MCF 10A (cell line): ENCODE measurements at regions not wholly inside any gene's neighbourhood (a gene's known extent, or its start where the extent isn't known, plus 50 kb on each side); places are given as distances from the start of the nearest gene placed in this dataset.

Experiments used
- BruUV-seq: library from RNA; stranded (reverse); fragments of 400-500 nt; replicated peaks from 2 replicates; lab custom pipeline; 2021; lab: Mats Ljungman, UMichigan
- CTCF ChIA-PET: fragments of 300-600 bp; sonication (Branson Sonifier 250); formaldehyde crosslinking; extraction: SDS; loops from one replicate; lab custom pipeline; 2021; ENCODE audit warnings: antibody characterized with exemption, inconsistent platforms; lab: Yijun Ruan, JAX
- POLR2A ChIA-PET: fragments of 300-600, 350-650 bp; sonication (Branson Sonifier 250); formaldehyde crosslinking; extraction: SDS; loops from one replicate; lab custom pipeline; 2020; ENCODE audit warnings: antibody characterized with exemption, inconsistent platforms; lab: Yijun Ruan, JAX
- DNase-seq: peaks from one replicate; pipeline ENCODE4 v3.0.0-alpha.2; 2018; ENCODE audit not compliant: unreplicated experiment
- H3K27ac Mint-ChIP-seq: one replicate; pipeline ENCODE4 v1.8.0; 2022; ENCODE audit warnings: mild to moderate bottlenecking, low read depth, mixed read lengths; ENCODE audit not compliant: unreplicated experiment
- H3K27me3 Mint-ChIP-seq: one replicate; pipeline ENCODE4 v1.8.0; 2022; ENCODE audit warnings: mixed read lengths; ENCODE audit not compliant: insufficient read depth, unreplicated experiment
- H3K36me3 Mint-ChIP-seq: one replicate; pipeline ENCODE4 v1.8.0; 2022; ENCODE audit warnings: mild to moderate bottlenecking, moderate library complexity, mixed read lengths; ENCODE audit not compliant: insufficient read depth, unreplicated experiment
- H3K4me1 Mint-ChIP-seq: one replicate; pipeline ENCODE4 v1.8.0; 2022; ENCODE audit warnings: mixed read lengths; ENCODE audit not compliant: insufficient read depth, unreplicated experiment
- H3K4me3 Mint-ChIP-seq: one replicate; pipeline ENCODE4 v1.8.0; 2022; ENCODE audit warnings: mild to moderate bottlenecking, moderate library complexity, mixed read lengths; ENCODE audit not compliant: unreplicated experiment
- H3K9me3 Mint-ChIP-seq: one replicate; pipeline ENCODE4 v1.8.0; 2022; ENCODE audit warnings: mixed read lengths; ENCODE audit not compliant: unreplicated experiment
- CTCF ChIP-seq: fragments of 200-600 bp; IDR thresholded peaks from one replicate; pipeline ENCODE4 v1.8.0; 2022; ENCODE audit warnings: antibody characterized with exemption, mild to moderate bottlenecking; ENCODE audit not compliant: unreplicated experiment
- intact Hi-C: fragments of 100-400 bp; cut with micrococcal nuclease; formaldehyde crosslinking; loops from 2 replicates; pipeline ENCODE4 v1.14.1; 2022

DNA sequence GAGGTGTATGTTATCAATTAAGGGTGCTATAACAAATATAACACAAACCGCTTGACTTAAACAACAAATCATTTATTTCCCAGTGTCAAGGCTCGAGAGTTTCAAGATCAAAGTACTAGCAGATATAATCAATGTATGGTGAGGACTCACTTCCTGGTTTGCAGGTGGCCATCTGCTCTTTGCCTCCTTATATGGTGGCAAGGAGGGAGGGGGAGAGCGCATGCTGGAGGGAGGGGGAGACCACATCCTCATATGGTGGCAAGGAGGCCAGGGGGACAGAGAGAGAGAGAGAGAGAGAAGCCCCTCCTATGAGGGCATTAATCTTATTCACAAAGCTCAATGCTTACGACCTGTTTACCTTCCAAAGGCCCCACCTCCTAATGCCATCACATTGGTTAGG is 372.3 kb upstream of the SPOCK3 start:
- Mint-ChIP-seq H3K4me3 (no peak overlapping the region), H3K4me1 (peaks cover 8% of the 10 kb centered on the region), H3K27me3 (no peaks in the 10 kb centered on the region), H3K36me3 (no peaks in the 10 kb centered on the region), H3K27ac (no peak overlapping the region), H3K9me3 (no peaks in the 10 kb centered on the region)
- ChIA-PET CTCF (no interaction called here), POLR2A (no interaction called here)
- no peak for DNase-seq
- BruUV-seq: no TSS peak
- intact Hi-C loops: no loop called here
- TF ChIP-seq CTCF: no peak

- BruUV-seq: no TSS peak
- Mint-ChIP-seq H3K36me3 (no peaks in the 10 kb centered on the region), H3K4me3 (no peak overlapping the region), H3K27ac (no peak overlapping the region), H3K9me3 (peaks cover 8% of the 10 kb centered on the region), H3K27me3 (no peaks in the 10 kb centered on the region), H3K4me1 (no peaks in the 10 kb centered on the region)
- no peak for DNase-seq
- ChIA-PET CTCF (interaction anchor here (0.6 to 1.0 kb wide), 2 partner anchors 9 to 322 kb away, joined by 3 to 4 read pairs; no protein-coding TSS in a partner anchor), POLR2A (no interaction called here)
- TF ChIP-seq CTCF: no peak
- intact Hi-C loops: no loop called here
Measured at GRCh38 chr4:167613381-167613780, 379.1 kb upstream of the SPOCK3 start.

- no peaks in the 10 kb centered on the region for H3K4me1 Mint-ChIP-seq
- CTCF ChIA-PET: interaction anchor here (0.6 kb wide), 1 partner anchor 539 kb away, joined by 3 read pairs; no protein-coding TSS in a partner anchor
- no TSS peak for BruUV-seq
- H3K27ac Mint-ChIP-seq: peak overlapping the region; percentile 52
- peaks cover 13% of the 10 kb centered on the region for H3K9me3 Mint-ChIP-seq
- H3K36me3 Mint-ChIP-seq: no peaks in the 10 kb centered on the region
- no peak overlapping the region for H3K4me3 Mint-ChIP-seq
- POLR2A ChIA-PET: no interaction called here
- no peak for DNase-seq
- intact Hi-C loops: no loop called here
- no peaks in the 10 kb centered on the region for H3K27me3 Mint-ChIP-seq
- TF ChIP-seq CTCF: no peak
Measured at GRCh38 chr4:167614866-167615265, 380.6 kb upstream of the SPOCK3 start.

- no peak for DNase-seq
- no peaks in the 10 kb centered on the region for H3K27me3 Mint-ChIP-seq
- no peaks in the 10 kb centered on the region for H3K36me3 Mint-ChIP-seq
- CTCF ChIA-PET: no interaction called here
- peaks cover 13% of the 10 kb centered on the region for H3K9me3 Mint-ChIP-seq
- no peaks in the 10 kb centered on the region for H3K4me1 Mint-ChIP-seq
- no TSS peak for BruUV-seq
- POLR2A ChIA-PET: no interaction called here
- intact Hi-C loops: no loop called here
- no peak overlapping the region for H3K4me3 Mint-ChIP-seq
- no peak for TF ChIP-seq CTCF
- no peak overlapping the region for H3K27ac Mint-ChIP-seq
Measured at GRCh38 chr4:167616476-167616875, 382.2 kb upstream of the SPOCK3 start.
